PC-3 (cell line): ENCODE measurements at regions not wholly inside any gene's neighbourhood (a gene's known extent, or its start where the extent isn't known, plus 50 kb on each side); places are given as distances from the start of the nearest gene placed in this dataset.

ENCODE experiments used
- EZH2 ChIP-seq: fragments of 300-600 bp; sonication (generic); IDR thresholded peaks from one replicate; pipeline ENCODE4 v1.6.1; 2017; ENCODE audit warnings: antibody characterized with exemption, mild to moderate bottlenecking, low read length; ENCODE audit not compliant: unreplicated experiment
- EZH2phosphoT487 ChIP-seq: fragments of 300-600 bp; sonication (generic); IDR thresholded peaks from 2 replicates; pipeline ENCODE4 v1.6.1; 2018; ENCODE audit warnings: mild to moderate bottlenecking, antibody characterized with exemption, low read length, borderline replicate concordance

GRCh38 chr5:68550015-68550414 lies 334.5 kb downstream of the PIK3R1 start:
- TF ChIP-seq EZH2 (no peak), EZH2phosphoT487 (no peak)
